Endodermal cell (in vitro differentiated cells): ENCODE measurements at regions not wholly inside any gene's neighbourhood (a gene's known extent, or its start where the extent isn't known, plus 50 kb on each side); places are given as distances from the start of the nearest gene placed in this dataset.

Source experiments
- DNase-seq: peaks from one replicate; pipeline ENCODE4 v3.0.0-alpha.2; 2017
- H3K27ac ChIP-seq: 2 replicates; pipeline ENCODE4 v1.5.1; 2013; ENCODE audit warnings: mild to moderate bottlenecking, low read depth, low read length, moderate library complexity
- H3K27me3 ChIP-seq: 2 replicates; pipeline ENCODE4 v1.6.1; 2013; ENCODE audit warnings: mild to moderate bottlenecking, low read length, moderate library complexity; ENCODE audit not compliant: insufficient read depth, control insufficient read depth, poor library complexity, severe bottlenecking
- H3K36me3 ChIP-seq: 2 replicates; pipeline ENCODE4 v1.7.0; 2013; ENCODE audit warnings: mild to moderate bottlenecking, low read length, moderate library complexity; ENCODE audit not compliant: control insufficient read depth, insufficient read depth
- H3K4me1 ChIP-seq: one replicate; pipeline ENCODE4 v1.7.0; 2013; ENCODE audit warnings: low read length; ENCODE audit not compliant: control insufficient read depth, insufficient read depth
- H3K4me3 ChIP-seq: 2 replicates; pipeline ENCODE4 v1.5.1; 2013; ENCODE audit warnings: mild to moderate bottlenecking, low read length, moderate library complexity
- H3K9ac ChIP-seq: 2 replicates; pipeline ENCODE4 v1.6.1; 2013; ENCODE audit warnings: mild to moderate bottlenecking, low read length, moderate library complexity; ENCODE audit not compliant: poor library complexity, severe bottlenecking; ENCODE audit errors: extremely low read depth
- H3K9me3 ChIP-seq: 2 replicates; pipeline ENCODE4 v1.6.1; 2013; ENCODE audit warnings: mild to moderate bottlenecking, low read length, moderate library complexity; ENCODE audit not compliant: control insufficient read depth
- H3K27ac Mint-ChIP-seq: 2 replicates; pipeline ENCODE4 v1.8.0; 2020; ENCODE audit warnings: mixed read lengths
- H3K27me3 Mint-ChIP-seq: 2 replicates; pipeline ENCODE4 v1.8.0; 2021; ENCODE audit warnings: mild to moderate bottlenecking, mixed read lengths; ENCODE audit not compliant: insufficient read depth
- H3K36me3 Mint-ChIP-seq: 2 replicates; pipeline ENCODE4 v1.8.0; 2020; ENCODE audit warnings: low read depth, mixed read lengths
- H3K4me1 Mint-ChIP-seq: 2 replicates; pipeline ENCODE4 v1.8.0; 2020; ENCODE audit warnings: mixed read lengths
- H3K4me3 Mint-ChIP-seq: 2 replicates; pipeline ENCODE4 v1.8.0; 2020; ENCODE audit warnings: mild to moderate bottlenecking, moderate library complexity, mixed read lengths
- H3K9me3 Mint-ChIP-seq: 2 replicates; pipeline ENCODE4 v1.8.0; 2020; ENCODE audit warnings: mild to moderate bottlenecking, mixed read lengths
- CTCF ChIP-seq: fragments of 200-600 bp; sonication (generic); conservative IDR thresholded peaks from 2 replicates; pipeline ENCODE4 v1.5.0; 2021; ENCODE audit warnings: antibody characterized with exemption, mild to moderate bottlenecking
- WGBS, 2 experiments: methylation state at CpG; one replicate each; pipeline versions ENCODE4 v1.1.5 to v1.1.7; 2013; ENCODE audit warnings: missing lambda C conversion rate in 2 of 2, mixed read lengths in 1 of 2; ENCODE audit not compliant: insufficient coverage in 1 of 2, insufficient read length in 1 of 2; 5-methylcytosine and 5-hydroxymethylcytosine counted together

GRCh38 chr19:31548941-31549340 is 199.7 kb upstream of the TSHZ3 start:
- H3K36me3 Mint-ChIP-seq: no peaks in the 10 kb centered on the region
- no peak overlapping the region for H3K27ac Mint-ChIP-seq
- peaks cover 17% of the 10 kb centered on the region for H3K4me1 Mint-ChIP-seq
- H3K4me3 ChIP-seq: no peak overlapping the region
- TF ChIP-seq CTCF: peak; percentile 86
- H3K36me3 ChIP-seq: no peaks in the 10 kb centered on the region
- DNase-seq: peak; percentile 72
- H3K9me3 ChIP-seq: no peaks in the 10 kb centered on the region
- WGBS, 2 experiments: 78 to 100% methylated on average over 1 to 4 of the region's 4 CpGs
- H3K9ac ChIP-seq: no peak overlapping the region
- no peak overlapping the region for H3K4me3 Mint-ChIP-seq
- H3K27me3 Mint-ChIP-seq: peaks cover 2% of the 10 kb centered on the region
- H3K27ac ChIP-seq: no peak overlapping the region
- H3K4me1 ChIP-seq: no peaks in the 10 kb centered on the region
- peaks cover 3% of the 10 kb centered on the region for H3K9me3 Mint-ChIP-seq
- no peaks in the 10 kb centered on the region for H3K27me3 ChIP-seq

- no peaks in the 10 kb centered on the region for H3K9me3 Mint-ChIP-seq
- H3K9ac ChIP-seq: no peak overlapping the region
- H3K27me3 Mint-ChIP-seq: peaks cover 3% of the 10 kb centered on the region
- peaks cover 7% of the 10 kb centered on the region for H3K4me1 ChIP-seq
- H3K4me3 ChIP-seq: no peak overlapping the region
- H3K4me1 Mint-ChIP-seq: peaks cover 29% of the 10 kb centered on the region
- no peak for DNase-seq
- H3K4me3 Mint-ChIP-seq: no peak overlapping the region
- no peak overlapping the region for H3K27ac Mint-ChIP-seq
- no peaks in the 10 kb centered on the region for H3K36me3 ChIP-seq
- H3K9me3 ChIP-seq: no peaks in the 10 kb centered on the region
- TF ChIP-seq CTCF: no peak
- H3K27me3 ChIP-seq: no peaks in the 10 kb centered on the region
- H3K36me3 Mint-ChIP-seq: no peaks in the 10 kb centered on the region
- 95 to 100% methylated on average over 3 to 9 of the region's 9 CpGs for WGBS, 2 experiments
- no peak overlapping the region for H3K27ac ChIP-seq
Observed at GRCh38 chr19:31553112-31553845, 204.0 kb upstream of the TSHZ3 start.

GRCh38 chr19:31553846-31554215 is 204.6 kb upstream of the TSHZ3 start:
- Histone ChIP-seq H3K9me3 (peaks cover under 1% of the 10 kb centered on the region), H3K27ac (no peak overlapping the region), H3K4me1 (peaks cover 7% of the 10 kb centered on the region), H3K4me3 (no peak overlapping the region), H3K9ac (no peak overlapping the region), H3K27me3 (no peaks in the 10 kb centered on the region), H3K36me3 (no peaks in the 10 kb centered on the region)
- Mint-ChIP-seq H3K4me1 (peaks cover 29% of the 10 kb centered on the region), H3K27ac (no peak overlapping the region), H3K27me3 (peaks cover 3% of the 10 kb centered on the region), H3K9me3 (peaks cover 3% of the 10 kb centered on the region), H3K4me3 (no peak overlapping the region), H3K36me3 (no peaks in the 10 kb centered on the region)
- whole genome bisulfite sequencing, 2 experiments: 91 to 100% methylated on average over 3 to 8 of the region's 8 CpGs
- no peak for TF ChIP-seq CTCF
- no peak for DNase-seq
